HCT116 (cell line): ENCODE measurements at regions not wholly inside any gene's neighbourhood (a gene's known extent, or its start where the extent isn't known, plus 50 kb on each side); places are given as distances from the start of the nearest gene placed in this dataset.

ENCODE experiments used
- EZH2 ChIP-seq: fragments of 200-600 bp; sonication (generic); IDR thresholded peaks from 2 replicates; pipeline ENCODE4 v1.6.1; 2017; ENCODE audit warnings: antibody characterized with exemption, mixed run types
- POLR2A ChIP-seq: IDR thresholded peaks from 2 replicates; pipeline ENCODE4 v1.7.0; 2011; ENCODE audit warnings: borderline replicate concordance; ENCODE audit not compliant: insufficient read depth, insufficient read length; ENCODE audit errors: extremely low read depth
- POLR2AphosphoS5 ChIP-seq: IDR thresholded peaks from 2 replicates; pipeline ENCODE4 v1.6.1; 2011; ENCODE audit warnings: mild to moderate bottlenecking, low read depth, low read length, moderate library complexity
- SP1 ChIP-seq: IDR thresholded peaks from 2 replicates; pipeline ENCODE4 v1.6.1; 2012; ENCODE audit warnings: low read depth
- SRF ChIP-seq: IDR thresholded peaks from 2 replicates; pipeline ENCODE4 v1.6.1; 2012; ENCODE audit warnings: low read depth
- ZNF274 ChIP-seq: fragments of 200-500 bp; sonication (Bioruptor generic); IDR thresholded peaks from 2 replicates; pipeline ENCODE4 v1.6.1; 2014; ENCODE audit warnings: mild to moderate bottlenecking, low read depth, low read length, inconsistent platforms
- TF ChIP-seq, protein P1 (sequence below): IDR thresholded peaks from 2 replicates; pipeline ENCODE4 v1.6.1; 2012; ENCODE audit warnings: low read depth
- TF ChIP-seq, protein P2 (sequence below), 3 experiments: fragments of 200-600 bp in 1 of 3; sonication (generic) in 1 of 3; IDR thresholded peaks in 2 of 3; conservative IDR thresholded peaks in 1 of 3; 2 replicates each; pipeline ENCODE4 v1.5.1; 2012 to 2017; ENCODE audit warnings: low read depth in 2 of 3, low read length in 2 of 3, antibody characterized with exemption in 1 of 3, borderline replicate concordance in 1 of 3, control low read depth in 1 of 3, mild to moderate bottlenecking in 1 of 3, mixed read lengths in 1 of 3, mixed run types in 1 of 3, moderate library complexity in 1 of 3; ENCODE audit not compliant: insufficient read depth in 1 of 3
- TF ChIP-seq, protein P3 (sequence below): IDR thresholded peaks from 2 replicates; pipeline ENCODE4 v1.6.1; 2012

DNA sequence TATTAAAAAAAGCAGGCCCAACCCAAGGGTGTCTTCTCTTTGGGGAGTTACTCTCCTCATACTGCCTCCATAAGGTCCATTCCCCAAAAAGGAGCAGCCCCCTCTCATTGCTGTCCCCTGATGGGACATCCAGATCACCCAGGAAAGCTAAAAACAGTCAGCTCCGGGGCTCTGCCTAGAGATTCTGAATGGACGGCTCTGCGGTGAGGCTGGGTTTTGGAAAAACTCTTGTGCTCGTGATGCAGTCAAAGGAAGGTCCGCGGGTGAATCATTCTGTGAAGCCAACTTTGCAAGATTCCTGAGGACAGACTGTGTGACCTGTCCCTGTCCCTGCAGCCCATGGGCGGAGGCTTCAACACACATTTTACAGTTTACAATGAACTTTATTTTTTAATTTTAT, 351.5 kb downstream of the TYW1 start:
- TF ChIP-seq EZH2 (no peak), POLR2A (no peak), SP1 (no peak), SRF (no peak), POLR2AphosphoS5 (no peak), ZNF274 (no peak)
- TF ChIP-seq, protein P1, sequence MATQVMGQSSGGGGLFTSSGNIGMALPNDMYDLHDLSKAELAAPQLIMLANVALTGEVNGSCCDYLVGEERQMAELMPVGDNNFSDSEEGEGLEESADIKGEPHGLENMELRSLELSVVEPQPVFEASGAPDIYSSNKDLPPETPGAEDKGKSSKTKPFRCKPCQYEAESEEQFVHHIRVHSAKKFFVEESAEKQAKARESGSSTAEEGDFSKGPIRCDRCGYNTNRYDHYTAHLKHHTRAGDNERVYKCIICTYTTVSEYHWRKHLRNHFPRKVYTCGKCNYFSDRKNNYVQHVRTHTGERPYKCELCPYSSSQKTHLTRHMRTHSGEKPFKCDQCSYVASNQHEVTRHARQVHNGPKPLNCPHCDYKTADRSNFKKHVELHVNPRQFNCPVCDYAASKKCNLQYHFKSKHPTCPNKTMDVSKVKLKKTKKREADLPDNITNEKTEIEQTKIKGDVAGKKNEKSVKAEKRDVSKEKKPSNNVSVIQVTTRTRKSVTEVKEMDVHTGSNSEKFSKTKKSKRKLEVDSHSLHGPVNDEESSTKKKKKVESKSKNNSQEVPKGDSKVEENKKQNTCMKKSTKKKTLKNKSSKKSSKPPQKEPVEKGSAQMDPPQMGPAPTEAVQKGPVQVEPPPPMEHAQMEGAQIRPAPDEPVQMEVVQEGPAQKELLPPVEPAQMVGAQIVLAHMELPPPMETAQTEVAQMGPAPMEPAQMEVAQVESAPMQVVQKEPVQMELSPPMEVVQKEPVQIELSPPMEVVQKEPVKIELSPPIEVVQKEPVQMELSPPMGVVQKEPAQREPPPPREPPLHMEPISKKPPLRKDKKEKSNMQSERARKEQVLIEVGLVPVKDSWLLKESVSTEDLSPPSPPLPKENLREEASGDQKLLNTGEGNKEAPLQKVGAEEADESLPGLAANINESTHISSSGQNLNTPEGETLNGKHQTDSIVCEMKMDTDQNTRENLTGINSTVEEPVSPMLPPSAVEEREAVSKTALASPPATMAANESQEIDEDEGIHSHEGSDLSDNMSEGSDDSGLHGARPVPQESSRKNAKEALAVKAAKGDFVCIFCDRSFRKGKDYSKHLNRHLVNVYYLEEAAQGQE = no peak
- TF ChIP-seq, protein P2, sequence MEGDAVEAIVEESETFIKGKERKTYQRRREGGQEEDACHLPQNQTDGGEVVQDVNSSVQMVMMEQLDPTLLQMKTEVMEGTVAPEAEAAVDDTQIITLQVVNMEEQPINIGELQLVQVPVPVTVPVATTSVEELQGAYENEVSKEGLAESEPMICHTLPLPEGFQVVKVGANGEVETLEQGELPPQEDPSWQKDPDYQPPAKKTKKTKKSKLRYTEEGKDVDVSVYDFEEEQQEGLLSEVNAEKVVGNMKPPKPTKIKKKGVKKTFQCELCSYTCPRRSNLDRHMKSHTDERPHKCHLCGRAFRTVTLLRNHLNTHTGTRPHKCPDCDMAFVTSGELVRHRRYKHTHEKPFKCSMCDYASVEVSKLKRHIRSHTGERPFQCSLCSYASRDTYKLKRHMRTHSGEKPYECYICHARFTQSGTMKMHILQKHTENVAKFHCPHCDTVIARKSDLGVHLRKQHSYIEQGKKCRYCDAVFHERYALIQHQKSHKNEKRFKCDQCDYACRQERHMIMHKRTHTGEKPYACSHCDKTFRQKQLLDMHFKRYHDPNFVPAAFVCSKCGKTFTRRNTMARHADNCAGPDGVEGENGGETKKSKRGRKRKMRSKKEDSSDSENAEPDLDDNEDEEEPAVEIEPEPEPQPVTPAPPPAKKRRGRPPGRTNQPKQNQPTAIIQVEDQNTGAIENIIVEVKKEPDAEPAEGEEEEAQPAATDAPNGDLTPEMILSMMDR (IDR thresholded peaks at IDR 0.05 in 2 of 3, conservative IDR thresholded peaks at IDR 0.05 in 1 of 3; ENCODE audit: borderline replicate concordance in 1 of 3, insufficient read depth in 1 of 3, low read depth in 2 of 3, low read length in 2 of 3) = no peak
- TF ChIP-seq, protein P3, sequence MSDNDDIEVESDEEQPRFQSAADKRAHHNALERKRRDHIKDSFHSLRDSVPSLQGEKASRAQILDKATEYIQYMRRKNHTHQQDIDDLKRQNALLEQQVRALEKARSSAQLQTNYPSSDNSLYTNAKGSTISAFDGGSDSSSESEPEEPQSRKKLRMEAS = no peak
